ENCODE measurements at regions not wholly inside any gene's neighbourhood (a gene's known extent, or its start where the extent isn't known, plus 50 kb on each side); places are given as distances from the start of the nearest gene placed in this dataset.

GRCh38 chr18:39743463-39743862 lies 2177.9 kb upstream of the CELF4 start:
- ATAC-seq = no peak

GRCh38 chr18:39741755-39742466 lies 2176.3 kb upstream of the CELF4 start:
- Histone ChIP-seq H3K27ac (ENCODE audit: low read length) (no peak overlapping the region), H3K4me2 (ENCODE audit: low read length) (no peak overlapping the region), H3K4me1 (ENCODE audit: insufficient read depth, low read length) (no peaks in the 10 kb centered on the region), H3K9me3 (ENCODE audit: low read length) (no peaks in the 10 kb centered on the region), H3K9ac (ENCODE audit: low read length) (no peak overlapping the region), H2AFZ (ENCODE audit: low read length) (no peak overlapping the region), H3K79me2 (ENCODE audit: low read length) (no peaks in the 10 kb centered on the region), H3K27me3 (ENCODE audit: low read length) (no peaks in the 10 kb centered on the region), H3K36me3 (ENCODE audit: low read depth, low read length) (no peaks in the 10 kb centered on the region), H4K20me1 (ENCODE audit: low read length) (no peaks in the 10 kb centered on the region), H3F3A (ENCODE audit: low read length, unreplicated experiment) (no peaks in the 10 kb centered on the region), H3K9me2 (replicated peaks; ENCODE audit: low read length) (no peaks in the 10 kb centered on the region), H3K4me3 (ENCODE audit: low read length) (no peak overlapping the region)
- ChIA-PET POLR2A (ENCODE audit: unreplicated experiment) (no interaction called here), CTCF (no interaction called here)
- no peak for DNase-seq
- TF ChIP-seq EZH2 (IDR thresholded peaks at IDR 0.05; ENCODE audit: low read length, unreplicated experiment) (no peak), EZH2phosphoT487 (IDR thresholded peaks at IDR 0.05; ENCODE audit: borderline replicate concordance, low read length) (no peak)
- no TSS peak for BruUV-seq (replicated peaks)
- ATAC-seq = no peak
- intact Hi-C loops (cut with micrococcal nuclease) = no loop called here

More at GRCh38 chr18:39743463-39743862, 2177.9 kb upstream of the CELF4 start:
- H3K4me2 ChIP-seq (ENCODE audit: low read length) = no peak overlapping the region
- no peak overlapping the region for H3K27ac ChIP-seq (ENCODE audit: low read length)
- no peaks in the 10 kb centered on the region for H3K36me3 ChIP-seq (ENCODE audit: low read depth, low read length)
- DNase-seq = no peak
- no peaks in the 10 kb centered on the region for H4K20me1 ChIP-seq (ENCODE audit: low read length)
- H3K9ac ChIP-seq (ENCODE audit: low read length) = no peak overlapping the region
- TF ChIP-seq CTCF (conservative IDR thresholded peaks at IDR 0.05; ENCODE audit: low read depth, low read length) (no peak), EZH2phosphoT487 (IDR thresholded peaks at IDR 0.05; ENCODE audit: borderline replicate concordance, low read length) (no peak), EZH2 (IDR thresholded peaks at IDR 0.05; ENCODE audit: low read length, unreplicated experiment) (no peak)
- H3K4me3 ChIP-seq (ENCODE audit: low read length) = no peak overlapping the region
- CTCF ChIA-PET = no interaction called here
- no peaks in the 10 kb centered on the region for H3K27me3 ChIP-seq (ENCODE audit: low read length)
- no peaks in the 10 kb centered on the region for H3K9me2 ChIP-seq (replicated peaks; ENCODE audit: low read length)
- no peaks in the 10 kb centered on the region for H3K4me1 ChIP-seq (ENCODE audit: insufficient read depth, low read length)
- H3K79me2 ChIP-seq (ENCODE audit: low read length) = no peaks in the 10 kb centered on the region
- BruUV-seq (replicated peaks) = no TSS peak
- H2AFZ ChIP-seq (ENCODE audit: low read length) = no peak overlapping the region
- no peaks in the 10 kb centered on the region for H3F3A ChIP-seq (ENCODE audit: low read length, unreplicated experiment)
- no peaks in the 10 kb centered on the region for H3K9me3 ChIP-seq (ENCODE audit: low read length)
- POLR2A ChIA-PET (ENCODE audit: unreplicated experiment) = no interaction called here
- intact Hi-C loops (cut with micrococcal nuclease) = no loop called here

GRCh38 chr18:39737869-39738268 lies 2172.3 kb upstream of the CELF4 start:
- ChIA-PET POLR2A (ENCODE audit: unreplicated experiment) (no interaction called here), CTCF (no interaction called here)
- no peak for TF ChIP-seq EZH2 (IDR thresholded peaks at IDR 0.05; ENCODE audit: low read length, unreplicated experiment)
- no peak for TF ChIP-seq EZH2phosphoT487 (IDR thresholded peaks at IDR 0.05; ENCODE audit: borderline replicate concordance, low read length)
- no peak for TF ChIP-seq CTCF (conservative IDR thresholded peaks at IDR 0.05; ENCODE audit: low read depth, low read length)
- Histone ChIP-seq H3K27me3 (ENCODE audit: low read length) (no peaks in the 10 kb centered on the region), H3K36me3 (ENCODE audit: low read depth, low read length) (no peaks in the 10 kb centered on the region), H3K9ac (ENCODE audit: low read length) (no peak overlapping the region), H3K4me3 (ENCODE audit: low read length) (no peak overlapping the region), H3K27ac (ENCODE audit: low read length) (no peak overlapping the region), H4K20me1 (ENCODE audit: low read length) (no peaks in the 10 kb centered on the region), H3K4me2 (ENCODE audit: low read length) (no peak overlapping the region), H2AFZ (ENCODE audit: low read length) (no peak overlapping the region), H3K9me3 (ENCODE audit: low read length) (no peaks in the 10 kb centered on the region), H3F3A (ENCODE audit: low read length, unreplicated experiment) (no peaks in the 10 kb centered on the region), H3K4me1 (ENCODE audit: insufficient read depth, low read length) (no peaks in the 10 kb centered on the region), H3K9me2 (replicated peaks; ENCODE audit: low read length) (no peaks in the 10 kb centered on the region), H3K79me2 (ENCODE audit: low read length) (no peaks in the 10 kb centered on the region)
- DNase-seq (no peak), ATAC-seq (no peak)
- BruUV-seq (replicated peaks) = no TSS peak
- intact Hi-C loops (cut with micrococcal nuclease) = no loop called here
